ENCODE measurements at regions not wholly inside any gene's neighbourhood (a gene's known extent, or its start where the extent isn't known, plus 50 kb on each side); places are given as distances from the start of the nearest gene placed in this dataset.

DNA sequence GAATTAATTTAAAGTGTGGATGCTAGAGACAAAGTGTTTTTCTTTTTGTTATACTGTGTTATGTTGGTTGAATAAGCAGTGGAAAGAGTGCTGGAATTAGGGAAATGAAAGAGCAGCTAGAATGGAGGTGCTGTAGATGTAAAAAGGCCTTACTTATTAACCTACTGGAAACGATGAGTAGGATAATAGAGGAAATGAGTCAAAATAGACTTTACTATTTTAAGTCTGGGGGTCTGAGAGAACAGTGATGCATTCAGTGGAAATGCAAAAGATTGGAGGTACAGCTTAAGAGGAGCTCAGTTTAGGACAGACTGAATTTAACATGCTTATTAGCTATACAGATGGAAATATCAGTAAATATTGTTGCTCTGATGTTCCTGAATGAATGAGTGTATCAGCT lies 674.0 kb downstream of the OTOL1 start:
- Histone ChIP-seq H3K9me3 (no peaks in the 10 kb centered on the region), H3K27ac (no peak overlapping the region), H3K27me3 (no peaks in the 10 kb centered on the region), H3K36me3 (no peaks in the 10 kb centered on the region), H3K4me1 (no peaks in the 10 kb centered on the region), H3K4me3 (no peak overlapping the region)
- intact Hi-C loops (cut with DNase I), result no loop called here
- TF ChIP-seq, protein P1, sequence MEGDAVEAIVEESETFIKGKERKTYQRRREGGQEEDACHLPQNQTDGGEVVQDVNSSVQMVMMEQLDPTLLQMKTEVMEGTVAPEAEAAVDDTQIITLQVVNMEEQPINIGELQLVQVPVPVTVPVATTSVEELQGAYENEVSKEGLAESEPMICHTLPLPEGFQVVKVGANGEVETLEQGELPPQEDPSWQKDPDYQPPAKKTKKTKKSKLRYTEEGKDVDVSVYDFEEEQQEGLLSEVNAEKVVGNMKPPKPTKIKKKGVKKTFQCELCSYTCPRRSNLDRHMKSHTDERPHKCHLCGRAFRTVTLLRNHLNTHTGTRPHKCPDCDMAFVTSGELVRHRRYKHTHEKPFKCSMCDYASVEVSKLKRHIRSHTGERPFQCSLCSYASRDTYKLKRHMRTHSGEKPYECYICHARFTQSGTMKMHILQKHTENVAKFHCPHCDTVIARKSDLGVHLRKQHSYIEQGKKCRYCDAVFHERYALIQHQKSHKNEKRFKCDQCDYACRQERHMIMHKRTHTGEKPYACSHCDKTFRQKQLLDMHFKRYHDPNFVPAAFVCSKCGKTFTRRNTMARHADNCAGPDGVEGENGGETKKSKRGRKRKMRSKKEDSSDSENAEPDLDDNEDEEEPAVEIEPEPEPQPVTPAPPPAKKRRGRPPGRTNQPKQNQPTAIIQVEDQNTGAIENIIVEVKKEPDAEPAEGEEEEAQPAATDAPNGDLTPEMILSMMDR (IDR thresholded peaks at IDR 0.05), result no peak
- DNase-seq (ENCODE audit: low spot score in 2 of 2), result no peak

DNA sequence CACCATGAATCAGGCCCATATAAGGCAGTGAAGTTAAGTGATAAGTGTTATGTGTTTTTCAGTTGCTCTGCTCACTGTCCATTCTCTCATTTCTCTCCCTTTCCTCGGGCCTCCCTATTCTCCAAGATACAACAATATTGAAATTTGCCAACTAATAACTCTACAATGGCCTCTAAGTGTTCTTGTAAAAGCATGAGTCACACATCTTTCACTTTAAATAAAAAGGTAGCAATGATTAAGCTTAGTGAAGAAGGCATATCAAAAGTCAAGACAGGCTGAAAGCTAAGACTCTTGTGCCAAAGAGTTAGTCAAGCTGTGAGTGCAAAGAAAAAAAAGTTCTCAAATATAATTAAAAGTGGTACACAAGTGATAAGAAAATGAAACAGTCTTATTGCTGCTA lies 675.4 kb downstream of the OTOL1 start:
- Histone ChIP-seq H3K9me3 (no peaks in the 10 kb centered on the region), H3K27me3 (no peaks in the 10 kb centered on the region), H3K36me3 (no peaks in the 10 kb centered on the region), H3K4me1 (no peaks in the 10 kb centered on the region), H3K4me3 (no peak overlapping the region), H3K27ac (no peak overlapping the region)
- TF ChIP-seq, protein P1 (IDR thresholded peaks at IDR 0.05), result no peak
- no peak for DNase-seq (ENCODE audit: low spot score in 2 of 2)
- intact Hi-C loops (cut with DNase I), result no loop called here

DNA sequence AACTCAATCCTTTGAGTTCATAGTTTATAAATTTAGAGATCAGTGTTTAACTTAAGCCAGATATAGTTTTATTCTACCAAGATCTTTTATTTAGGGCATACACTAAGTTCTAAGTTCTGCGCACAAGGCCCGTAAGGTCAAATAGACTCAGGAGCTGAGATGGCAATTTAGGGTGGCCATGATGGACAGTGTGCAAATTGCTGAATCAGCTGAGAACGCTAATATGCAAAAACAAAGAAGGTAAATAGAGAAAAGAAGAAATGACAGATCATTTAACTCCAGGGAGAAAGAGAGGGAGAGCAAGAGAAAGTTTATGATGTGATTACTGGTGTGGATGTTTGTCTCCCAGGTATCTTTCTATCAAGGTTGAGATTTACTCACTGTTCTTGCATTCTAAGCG lies 678.5 kb downstream of the OTOL1 start:
- intact Hi-C loops (cut with DNase I), result no loop called here
- Histone ChIP-seq H3K27ac (no peak overlapping the region), H3K27me3 (no peaks in the 10 kb centered on the region), H3K4me1 (no peaks in the 10 kb centered on the region), H3K36me3 (no peaks in the 10 kb centered on the region), H3K9me3 (no peaks in the 10 kb centered on the region), H3K4me3 (no peak overlapping the region)
- DNase-seq (ENCODE audit: low spot score in 2 of 2), result no peak
- TF ChIP-seq, protein P1 (IDR thresholded peaks at IDR 0.05), result no peak

DNA sequence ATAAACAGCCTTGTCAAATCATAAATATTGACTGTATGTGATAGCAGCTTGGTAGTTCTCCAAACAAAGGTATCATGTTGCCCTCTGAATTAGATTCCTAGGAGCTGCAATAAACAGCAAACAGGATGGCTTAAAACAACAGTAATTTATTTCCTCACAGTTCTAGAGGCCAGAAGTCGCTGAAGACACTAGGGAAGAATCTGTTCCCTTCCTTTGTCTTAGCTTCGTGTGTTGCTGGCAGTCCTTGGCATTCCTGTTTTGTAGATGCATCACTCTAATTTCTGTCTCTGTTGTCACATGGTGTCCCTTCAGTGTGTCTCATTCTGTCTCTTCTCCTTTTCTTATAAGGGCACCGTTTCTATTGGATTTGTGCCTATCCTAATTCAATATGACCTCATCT lies 679.3 kb downstream of the OTOL1 start:
- Histone ChIP-seq H3K4me3 (no peak overlapping the region), H3K36me3 (no peaks in the 10 kb centered on the region), H3K27ac (no peak overlapping the region), H3K9me3 (no peaks in the 10 kb centered on the region), H3K4me1 (no peaks in the 10 kb centered on the region), H3K27me3 (no peaks in the 10 kb centered on the region)
- intact Hi-C loops (cut with DNase I), result no loop called here
- DNase-seq (ENCODE audit: low spot score in 2 of 2), result no peak
- TF ChIP-seq, protein P1 (IDR thresholded peaks at IDR 0.05), result no peak

DNA sequence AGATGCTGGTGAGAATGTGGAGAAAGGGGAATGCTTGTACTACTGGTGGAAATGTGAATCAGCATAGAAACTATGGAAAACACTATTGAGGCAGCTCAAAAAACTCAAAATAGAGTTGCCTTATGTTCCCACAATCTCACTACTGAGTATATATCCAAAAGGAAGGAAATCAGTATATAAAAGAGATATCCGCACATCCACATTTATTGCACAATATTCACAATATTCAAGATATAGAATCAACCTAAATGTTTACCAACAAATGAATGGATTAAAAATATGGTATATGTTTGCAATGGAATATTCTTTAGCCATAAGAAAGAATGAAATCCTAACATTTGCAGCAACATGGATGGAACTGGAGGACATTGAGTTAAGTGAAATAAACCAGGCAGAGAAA lies 686.8 kb downstream of the OTOL1 start:
- TF ChIP-seq, protein P1 (IDR thresholded peaks at IDR 0.05), result no peak
- Histone ChIP-seq H3K9me3 (no peaks in the 10 kb centered on the region), H3K36me3 (no peaks in the 10 kb centered on the region), H3K27ac (no peak overlapping the region), H3K27me3 (no peaks in the 10 kb centered on the region), H3K4me1 (no peaks in the 10 kb centered on the region), H3K4me3 (no peak overlapping the region)
- intact Hi-C loops (cut with DNase I), result no loop called here
- no peak for DNase-seq (ENCODE audit: low spot score in 2 of 2)

DNA sequence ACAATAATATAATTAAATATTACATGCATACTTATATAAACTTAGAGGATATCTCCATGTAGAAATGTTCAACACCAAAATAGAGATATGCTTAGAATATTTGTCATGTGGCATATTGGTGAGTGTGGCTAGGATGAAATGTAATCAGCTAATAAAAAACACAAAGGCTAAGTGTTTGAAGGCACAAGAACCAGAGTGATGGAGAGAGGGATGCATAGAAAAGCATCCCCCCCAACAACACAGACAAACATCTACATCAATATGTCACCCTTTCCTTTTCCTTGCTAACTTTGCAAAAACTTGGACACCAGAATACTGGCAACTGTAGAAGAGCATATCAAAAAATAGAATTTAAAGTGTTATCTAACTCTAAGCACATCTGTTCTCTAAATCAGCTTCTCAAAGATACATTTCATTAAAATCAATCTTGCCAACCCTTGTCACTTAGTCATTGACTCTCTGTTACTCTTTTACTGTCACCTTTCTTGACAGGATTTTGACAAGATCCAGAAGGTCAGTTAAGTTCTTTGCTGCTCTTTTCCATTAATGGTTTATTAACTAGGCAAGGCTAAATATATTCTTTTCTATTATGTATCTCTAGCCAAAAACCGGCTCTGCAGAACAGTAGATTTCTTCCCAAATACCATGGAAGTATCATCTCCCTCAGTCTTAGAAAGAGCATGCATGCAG lies 695.9 kb downstream of the OTOL1 start:
- Histone ChIP-seq H3K36me3 (no peaks in the 10 kb centered on the region), H3K27me3 (no peaks in the 10 kb centered on the region), H3K4me1 (no peaks in the 10 kb centered on the region), H3K9me3 (no peaks in the 10 kb centered on the region), H3K27ac (no peak overlapping the region), H3K4me3 (no peak overlapping the region)
- TF ChIP-seq, protein P1 (IDR thresholded peaks at IDR 0.05), result no peak
- intact Hi-C loops (cut with DNase I), result no loop called here
- DNase-seq (ENCODE audit: low spot score in 2 of 2), result no peak
